PC-9 (cell line): ENCODE measurements at regions not wholly inside any gene's neighbourhood (a gene's known extent, or its start where the extent isn't known, plus 50 kb on each side); places are given as distances from the start of the nearest gene placed in this dataset.

Source experiments
- BruUV-seq: library from RNA; stranded (reverse); fragments of 400-500 nt; replicated peaks from 2 replicates; lab custom pipeline; 2021; lab: Mats Ljungman, UMichigan
- CTCF ChIA-PET: fragments of 300-600 bp; sonication (Branson Sonifier 250); formaldehyde crosslinking; loops from one replicate; lab custom pipeline; 2022; ENCODE audit warnings: antibody characterized with exemption; lab: Charles Lee
- POLR2A ChIA-PET: fragments of 300-600 bp; sonication (Branson Sonifier 250); formaldehyde crosslinking; loops from one replicate; lab custom pipeline; 2022; ENCODE audit warnings: antibody characterized with exemption; ENCODE audit not compliant: unreplicated experiment; lab: Charles Lee
- DNase-seq, 2 experiments: peaks; one replicate each; pipeline versions ENCODE4 v3.0.0 to v3.0.0-alpha.2; 2015 to 2022; ENCODE audit warnings: mixed read lengths in 1 of 2
- H2AFZ ChIP-seq: fragments of 200-600 bp; sonication (generic); 2 replicates; pipeline ENCODE4 v1.8.1; 2017; ENCODE audit warnings: antibody characterized with exemption
- H3F3A ChIP-seq: fragments of 200-600 bp; sonication (generic); 2 replicates; pipeline ENCODE4 v1.8.1; 2017; ENCODE audit warnings: antibody characterized with exemption, mild to moderate bottlenecking, low read depth; ENCODE audit not compliant: insufficient read depth
- H3K27ac ChIP-seq: fragments of 200-600 bp; sonication (generic); 2 replicates; pipeline ENCODE4 v1.6.1; 2016; ENCODE audit warnings: mixed run types
- H3K27me3 ChIP-seq: fragments of 200-600 bp; sonication (generic); 2 replicates; pipeline ENCODE4 v1.6.1; 2016; ENCODE audit warnings: low read depth, mixed run types; ENCODE audit not compliant: insufficient read depth
- H3K36me3 ChIP-seq: fragments of 200-600 bp; sonication (generic); 2 replicates; pipeline ENCODE4 v1.6.1; 2016; ENCODE audit warnings: low read depth, mixed run types
- H3K4me1 ChIP-seq: fragments of 200-600 bp; sonication (generic); replicated peaks from 2 replicates; pipeline ENCODE4 v1.6.1; 2016; ENCODE audit warnings: mixed run types; ENCODE audit not compliant: insufficient read depth
- H3K4me2 ChIP-seq: fragments of 200-600 bp; sonication (generic); 2 replicates; pipeline ENCODE4 v1.6.1; 2017; ENCODE audit warnings: mixed run types
- H3K4me3 ChIP-seq: fragments of 200-600 bp; sonication (generic); 2 replicates; pipeline ENCODE4 v1.6.1; 2016; ENCODE audit warnings: mixed run types
- H3K79me2 ChIP-seq: fragments of 200-600 bp; sonication (generic); 2 replicates; pipeline ENCODE4 v1.6.1; 2017; ENCODE audit warnings: low read depth, mixed run types
- H3K9me2 ChIP-seq: fragments of 200-600 bp; sonication (generic); 2 replicates; pipeline ENCODE4 v1.8.1; 2017; ENCODE audit warnings: mild to moderate bottlenecking; ENCODE audit not compliant: insufficient read depth
- H3K9me3 ChIP-seq: fragments of 200-600 bp; sonication (generic); 2 replicates; pipeline ENCODE4 v1.8.1; 2016; ENCODE audit warnings: low read depth; ENCODE audit not compliant: insufficient read depth
- H4K20me1 ChIP-seq: fragments of 200-600 bp; sonication (generic); 2 replicates; pipeline ENCODE4 v1.8.1; 2017; ENCODE audit not compliant: insufficient read depth
- EZH2 ChIP-seq: fragments of 200-600 bp; sonication (generic); IDR thresholded peaks from 2 replicates; pipeline ENCODE4 v1.8.0; 2017; ENCODE audit warnings: antibody characterized with exemption, low read depth
- intact Hi-C: fragments of 100-400 bp; cut with micrococcal nuclease; formaldehyde crosslinking; loops from one replicate; pipeline ENCODE4 v1.10.0; 2022; ENCODE audit not compliant: unreplicated experiment
- TF ChIP-seq, protein P1 (sequence below): fragments of 200-600 bp; sonication (generic); conservative IDR thresholded peaks from 2 replicates; pipeline ENCODE4 v1.6.1; 2017; ENCODE audit warnings: mixed run types, antibody characterized with exemption, mild to moderate bottlenecking, moderate library complexity

- Histone ChIP-seq H3K4me3 (no peak overlapping the region), H3K4me2 (no peak overlapping the region), H3F3A (no peaks in the 10 kb centered on the region), H2AFZ (no peak overlapping the region), H3K79me2 (no peaks in the 10 kb centered on the region), H4K20me1 (no peaks in the 10 kb centered on the region), H3K27me3 (no peaks in the 10 kb centered on the region), H3K9me2 (no peaks in the 10 kb centered on the region), H3K36me3 (no peaks in the 10 kb centered on the region), H3K9me3 (no peaks in the 10 kb centered on the region), H3K4me1 (no peaks in the 10 kb centered on the region), H3K27ac (no peak overlapping the region)
- ChIA-PET CTCF (no interaction called here), POLR2A (no interaction called here)
- no peak for DNase-seq
- TF ChIP-seq, protein P1, sequence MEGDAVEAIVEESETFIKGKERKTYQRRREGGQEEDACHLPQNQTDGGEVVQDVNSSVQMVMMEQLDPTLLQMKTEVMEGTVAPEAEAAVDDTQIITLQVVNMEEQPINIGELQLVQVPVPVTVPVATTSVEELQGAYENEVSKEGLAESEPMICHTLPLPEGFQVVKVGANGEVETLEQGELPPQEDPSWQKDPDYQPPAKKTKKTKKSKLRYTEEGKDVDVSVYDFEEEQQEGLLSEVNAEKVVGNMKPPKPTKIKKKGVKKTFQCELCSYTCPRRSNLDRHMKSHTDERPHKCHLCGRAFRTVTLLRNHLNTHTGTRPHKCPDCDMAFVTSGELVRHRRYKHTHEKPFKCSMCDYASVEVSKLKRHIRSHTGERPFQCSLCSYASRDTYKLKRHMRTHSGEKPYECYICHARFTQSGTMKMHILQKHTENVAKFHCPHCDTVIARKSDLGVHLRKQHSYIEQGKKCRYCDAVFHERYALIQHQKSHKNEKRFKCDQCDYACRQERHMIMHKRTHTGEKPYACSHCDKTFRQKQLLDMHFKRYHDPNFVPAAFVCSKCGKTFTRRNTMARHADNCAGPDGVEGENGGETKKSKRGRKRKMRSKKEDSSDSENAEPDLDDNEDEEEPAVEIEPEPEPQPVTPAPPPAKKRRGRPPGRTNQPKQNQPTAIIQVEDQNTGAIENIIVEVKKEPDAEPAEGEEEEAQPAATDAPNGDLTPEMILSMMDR = no peak
- TF ChIP-seq EZH2 = no peak
- no TSS peak for BruUV-seq
- intact Hi-C loops = no loop called here
These were observed 821.2 kb downstream of the VRK1 start for GRCh38 chr14:97618401-97618800.

DNA sequence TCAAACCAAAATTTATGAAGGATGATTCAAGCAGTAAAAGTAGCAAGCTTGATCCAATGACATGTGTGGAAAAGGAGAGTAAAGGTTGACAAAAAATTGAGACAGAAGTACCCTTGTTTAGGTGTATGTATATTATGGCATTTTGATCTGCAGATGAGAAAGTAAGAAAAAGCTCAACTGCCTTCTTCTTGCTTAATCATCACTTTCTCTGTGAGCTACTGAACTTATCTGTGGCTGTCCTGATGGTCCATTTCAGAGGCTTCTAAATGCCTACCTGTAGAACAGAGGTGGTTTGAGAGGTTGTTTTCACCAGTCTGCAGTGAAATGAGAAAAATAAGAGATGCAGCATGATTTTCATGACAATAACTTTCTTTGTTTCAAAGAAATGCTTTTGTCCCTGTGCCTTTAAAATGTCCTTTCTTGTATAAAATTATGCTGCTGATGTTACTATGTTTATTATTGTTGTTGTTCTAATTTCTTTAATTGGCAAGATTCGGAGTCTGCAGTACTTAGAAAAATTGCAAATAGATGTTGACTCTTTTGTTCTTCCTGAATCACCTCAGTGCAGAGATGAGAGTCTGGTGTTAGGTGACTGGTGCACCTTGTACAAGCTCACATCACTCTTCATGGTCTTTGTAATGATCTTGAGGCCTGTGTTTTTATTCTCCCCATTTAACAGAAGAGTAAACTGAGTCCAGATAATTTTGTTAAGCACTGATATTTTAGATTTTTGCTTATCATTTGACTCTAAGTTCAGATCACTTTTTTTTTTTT is 821.9 kb downstream of the VRK1 start:
- intact Hi-C loops = no loop called here
- no peak for DNase-seq
- ChIA-PET POLR2A (no interaction called here), CTCF (no interaction called here)
- Histone ChIP-seq H3K9me2 (no peaks in the 10 kb centered on the region), H3K27me3 (no peaks in the 10 kb centered on the region), H3K79me2 (no peaks in the 10 kb centered on the region), H3K27ac (no peak overlapping the region), H3F3A (no peaks in the 10 kb centered on the region), H3K36me3 (no peaks in the 10 kb centered on the region), H4K20me1 (no peaks in the 10 kb centered on the region), H2AFZ (no peak overlapping the region), H3K9me3 (no peaks in the 10 kb centered on the region), H3K4me3 (no peak overlapping the region), H3K4me2 (no peak overlapping the region), H3K4me1 (no peaks in the 10 kb centered on the region)
- TF ChIP-seq, protein P1 = no peak
- no peak for TF ChIP-seq EZH2
- no TSS peak for BruUV-seq

GRCh38 chr14:97620066-97620465 is 822.9 kb downstream of the VRK1 start:
- Histone ChIP-seq H4K20me1 (no peaks in the 10 kb centered on the region), H3K4me2 (no peak overlapping the region), H3K9me3 (no peaks in the 10 kb centered on the region), H3K27me3 (no peaks in the 10 kb centered on the region), H3K4me1 (no peaks in the 10 kb centered on the region), H3K4me3 (no peak overlapping the region), H3K79me2 (no peaks in the 10 kb centered on the region), H3K9me2 (no peaks in the 10 kb centered on the region), H3F3A (no peaks in the 10 kb centered on the region), H3K27ac (no peak overlapping the region), H3K36me3 (no peaks in the 10 kb centered on the region), H2AFZ (no peak overlapping the region)
- POLR2A ChIA-PET = no interaction called here
- CTCF ChIA-PET = no interaction called here
- no peak for TF ChIP-seq EZH2
- TF ChIP-seq, protein P1 = no peak
- no peak for DNase-seq
- no TSS peak for BruUV-seq
- intact Hi-C loops = no loop called here
